ENCODE measurements at regions not wholly inside any gene's neighbourhood (a gene's known extent, or its start where the extent isn't known, plus 50 kb on each side); places are given as distances from the start of the nearest gene placed in this dataset.

DNA sequence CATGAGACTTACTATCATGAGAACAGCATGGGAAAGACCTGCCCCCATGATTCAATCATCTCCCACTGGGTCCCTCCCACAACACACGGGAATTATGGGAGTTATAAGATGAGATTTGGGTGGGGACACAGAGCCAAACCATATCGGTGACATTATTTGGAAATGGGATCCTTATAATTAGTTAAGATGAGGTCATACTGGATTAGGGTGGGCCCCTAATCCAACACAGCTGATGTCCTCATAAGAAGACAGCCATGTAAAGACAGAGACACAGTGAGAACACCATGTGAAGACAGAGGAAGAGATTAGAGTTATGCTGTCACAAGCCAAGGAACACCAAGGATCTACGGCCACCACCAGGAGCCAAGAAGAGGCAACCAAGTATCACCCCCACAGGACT lies 161.7 kb downstream of the SPTSSA start:
- intact Hi-C loops (cut with DNase I): no loop called here
- H3K4me1 ChIP-seq: no peaks in the 10 kb centered on the region
- H3K4me3 ChIP-seq: no peak overlapping the region
- DNase-seq: no peak
- no peak for ATAC-seq
- no peak for TF ChIP-seq POLR2A (IDR thresholded peaks at IDR 0.05)
- TF ChIP-seq, protein P1, sequence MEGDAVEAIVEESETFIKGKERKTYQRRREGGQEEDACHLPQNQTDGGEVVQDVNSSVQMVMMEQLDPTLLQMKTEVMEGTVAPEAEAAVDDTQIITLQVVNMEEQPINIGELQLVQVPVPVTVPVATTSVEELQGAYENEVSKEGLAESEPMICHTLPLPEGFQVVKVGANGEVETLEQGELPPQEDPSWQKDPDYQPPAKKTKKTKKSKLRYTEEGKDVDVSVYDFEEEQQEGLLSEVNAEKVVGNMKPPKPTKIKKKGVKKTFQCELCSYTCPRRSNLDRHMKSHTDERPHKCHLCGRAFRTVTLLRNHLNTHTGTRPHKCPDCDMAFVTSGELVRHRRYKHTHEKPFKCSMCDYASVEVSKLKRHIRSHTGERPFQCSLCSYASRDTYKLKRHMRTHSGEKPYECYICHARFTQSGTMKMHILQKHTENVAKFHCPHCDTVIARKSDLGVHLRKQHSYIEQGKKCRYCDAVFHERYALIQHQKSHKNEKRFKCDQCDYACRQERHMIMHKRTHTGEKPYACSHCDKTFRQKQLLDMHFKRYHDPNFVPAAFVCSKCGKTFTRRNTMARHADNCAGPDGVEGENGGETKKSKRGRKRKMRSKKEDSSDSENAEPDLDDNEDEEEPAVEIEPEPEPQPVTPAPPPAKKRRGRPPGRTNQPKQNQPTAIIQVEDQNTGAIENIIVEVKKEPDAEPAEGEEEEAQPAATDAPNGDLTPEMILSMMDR (IDR thresholded peaks at IDR 0.05): no peak
- no peaks in the 10 kb centered on the region for H3K27me3 ChIP-seq
- H3K9me3 ChIP-seq: no peaks in the 10 kb centered on the region
- no peaks in the 10 kb centered on the region for H3K36me3 ChIP-seq
- WGBS (ENCODE audit: insufficient coverage, low coverage, low lambda C conversion rate, missing lambda C conversion rate): 88% methylated on average over 3 of the region's 3 CpGs
- no peak overlapping the region for H3K27ac ChIP-seq

DNA sequence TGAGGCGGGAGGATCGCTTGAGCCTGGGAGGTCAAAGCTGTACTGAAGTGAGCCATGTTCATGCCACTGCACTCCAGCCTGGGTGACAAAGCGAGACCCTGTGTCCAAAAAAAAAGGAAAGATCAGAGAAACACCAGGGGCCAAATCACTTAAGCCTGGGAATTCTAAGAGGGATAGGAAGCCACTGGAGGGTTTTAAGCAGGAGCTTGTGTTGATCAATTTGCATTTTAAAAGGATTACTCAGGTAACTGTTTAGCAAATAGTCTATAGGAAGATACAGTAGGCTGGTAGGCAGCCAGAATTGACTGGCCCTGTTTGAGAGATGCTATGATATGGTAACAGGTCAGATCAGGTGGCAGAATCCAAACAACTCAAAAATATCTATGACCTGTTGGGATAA lies 162.7 kb downstream of the SPTSSA start:
- Histone ChIP-seq H3K4me1 (no peaks in the 10 kb centered on the region), H3K9me3 (no peaks in the 10 kb centered on the region), H3K27ac (no peak overlapping the region), H3K27me3 (no peaks in the 10 kb centered on the region), H3K36me3 (no peaks in the 10 kb centered on the region), H3K4me3 (no peak overlapping the region)
- 63% methylated on average over 3 of the region's 3 CpGs for WGBS (ENCODE audit: insufficient coverage, low coverage, low lambda C conversion rate, missing lambda C conversion rate)
- DNase-seq: no peak
- TF ChIP-seq POLR2A (IDR thresholded peaks at IDR 0.05): no peak
- TF ChIP-seq, protein P1 (IDR thresholded peaks at IDR 0.05): no peak
- intact Hi-C loops (cut with DNase I): no loop called here
- ATAC-seq: no peak

DNA sequence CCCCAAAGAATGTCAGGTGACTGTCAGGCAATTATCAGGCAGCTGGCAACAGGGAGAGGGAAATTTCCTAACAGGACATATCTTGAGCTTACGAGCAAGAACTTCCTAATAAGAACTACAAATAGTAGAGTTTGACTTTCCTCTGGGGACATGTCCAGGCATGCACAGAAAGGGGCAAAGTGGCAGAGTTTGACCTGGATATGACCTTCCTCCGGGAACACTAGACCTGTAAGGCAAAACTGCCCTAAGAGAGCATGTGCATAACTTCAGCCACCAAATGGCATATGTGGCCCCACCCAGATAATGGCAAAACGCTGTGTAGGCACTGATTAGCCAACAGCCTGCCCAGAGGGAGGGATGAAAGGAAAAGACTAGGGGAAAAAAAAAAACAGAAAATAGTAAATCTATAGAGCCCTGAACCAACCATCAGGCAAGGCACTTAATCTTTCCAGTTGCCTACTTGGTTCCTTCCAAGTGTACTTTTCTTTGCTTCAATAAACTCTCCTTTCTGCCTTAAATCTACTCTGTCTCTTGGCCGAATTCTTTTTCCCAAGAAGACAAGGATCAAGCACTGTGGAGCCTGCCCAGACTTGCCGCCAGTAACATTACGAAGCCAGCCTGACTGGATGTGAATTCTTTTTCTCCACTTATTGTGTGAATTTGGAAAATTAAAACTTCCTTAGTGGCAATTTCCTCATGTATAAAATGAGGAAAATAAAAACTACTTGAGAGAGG lies 164.1 kb downstream of the SPTSSA start:
- Histone ChIP-seq H3K4me1 (no peaks in the 10 kb centered on the region), H3K9me3 (no peaks in the 10 kb centered on the region), H3K36me3 (no peaks in the 10 kb centered on the region), H3K27ac (no peak overlapping the region), H3K27me3 (no peaks in the 10 kb centered on the region), H3K4me3 (no peak overlapping the region)
- no peak for TF ChIP-seq POLR2A (IDR thresholded peaks at IDR 0.05)
- TF ChIP-seq, protein P1 (IDR thresholded peaks at IDR 0.05): no peak
- no peak for DNase-seq
- 55% methylated on average over 6 of the region's 6 CpGs for WGBS (ENCODE audit: insufficient coverage, low coverage, low lambda C conversion rate, missing lambda C conversion rate)
- intact Hi-C loops (cut with DNase I): no loop called here
- peak; percentile 53 to 82 (median 78) for ATAC-seq

DNA sequence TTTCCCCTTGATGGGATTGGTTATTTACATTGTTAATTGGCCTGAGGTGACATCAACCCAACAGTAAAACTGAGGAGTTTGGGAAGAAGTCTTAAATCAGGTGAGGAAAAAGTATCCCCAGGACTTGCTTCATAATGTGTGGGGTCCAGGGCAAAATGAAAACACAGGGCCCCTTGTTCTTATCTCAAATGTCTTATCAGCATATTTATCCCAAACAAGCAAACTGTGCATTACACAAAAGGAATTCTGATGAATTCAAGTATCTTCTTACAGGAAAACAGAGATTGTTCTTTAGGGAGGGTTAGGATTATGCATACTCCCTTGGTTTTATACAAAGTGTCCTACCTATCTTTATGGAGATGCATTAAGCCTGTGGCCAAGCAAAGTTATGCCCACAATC lies 178.4 kb downstream of the SPTSSA start:
- no peak for TF ChIP-seq POLR2A (IDR thresholded peaks at IDR 0.05)
- TF ChIP-seq, protein P1 (IDR thresholded peaks at IDR 0.05): no peak
- Histone ChIP-seq H3K27ac (no peak overlapping the region), H3K9me3 (no peaks in the 10 kb centered on the region), H3K36me3 (no peaks in the 10 kb centered on the region), H3K27me3 (no peaks in the 10 kb centered on the region), H3K4me1 (no peaks in the 10 kb centered on the region), H3K4me3 (no peak overlapping the region)
- no peak for DNase-seq
- no peak for ATAC-seq
- intact Hi-C loops (cut with DNase I): no loop called here

DNA sequence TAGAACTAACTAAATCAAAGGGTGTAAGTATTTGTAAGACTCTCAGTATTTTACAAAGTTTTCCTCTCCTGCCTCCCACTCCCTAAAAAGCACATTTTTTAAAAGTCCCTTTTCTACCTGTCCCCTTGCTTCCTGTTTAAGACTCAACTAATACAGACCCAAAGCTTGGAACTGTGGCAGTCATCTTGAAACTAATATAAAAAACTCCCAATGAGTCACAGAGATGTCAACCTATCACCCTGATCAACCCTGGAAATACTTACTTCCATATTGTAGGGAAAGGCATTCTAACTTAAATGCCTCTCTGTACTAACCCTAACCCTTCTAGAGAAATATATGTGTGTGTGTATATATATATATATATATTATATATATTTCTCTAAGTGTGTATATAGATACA lies 184.8 kb downstream of the SPTSSA start:
- TF ChIP-seq, protein P1 (IDR thresholded peaks at IDR 0.05): no peak
- TF ChIP-seq POLR2A (IDR thresholded peaks at IDR 0.05): no peak
- H3K9me3 ChIP-seq: no peaks in the 10 kb centered on the region
- intact Hi-C loops (cut with DNase I): no loop called here
- DNase-seq: no peak
- H3K27ac ChIP-seq: no peak overlapping the region
- no peak overlapping the region for H3K4me3 ChIP-seq
- no peak for ATAC-seq
- H3K4me1 ChIP-seq: no peaks in the 10 kb centered on the region
- H3K27me3 ChIP-seq: no peaks in the 10 kb centered on the region
- H3K36me3 ChIP-seq: no peaks in the 10 kb centered on the region

Measured in right lobe of liver (tissue), 6 donors.